NCI-H446 (cell line): ENCODE measurements at regions not wholly inside any gene's neighbourhood (a gene's known extent, or its start where the extent isn't known, plus 50 kb on each side); places are given as distances from the start of the nearest gene placed in this dataset.

ENCODE experiments used
- DNase-seq, 2 experiments: peaks; one replicate each; lab custom pipeline; 2025; lab: John Stamatoyannopoulos, UW

DNA sequence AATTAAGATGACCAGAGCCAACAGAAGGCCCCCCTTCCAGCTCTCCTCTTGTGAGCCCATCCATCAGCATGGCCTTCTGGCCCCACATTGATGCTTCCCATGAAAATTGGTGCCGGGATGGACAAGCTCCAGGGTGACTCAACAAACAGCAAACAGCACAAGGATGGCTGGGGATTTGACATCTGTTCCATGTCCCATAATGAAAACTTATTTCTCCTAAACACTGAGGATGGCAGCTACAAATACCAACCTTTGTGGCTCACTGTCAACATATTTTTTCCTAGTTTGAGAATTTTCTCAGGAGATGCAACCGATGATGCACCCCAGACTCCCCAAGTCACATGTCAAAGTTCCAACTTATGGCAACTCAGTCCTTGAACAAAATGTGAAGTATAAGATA is 169.6 kb upstream of the SIX2 start:
- peak in 1 of 2 experiments; percentile 52 for DNase-seq

DNA sequence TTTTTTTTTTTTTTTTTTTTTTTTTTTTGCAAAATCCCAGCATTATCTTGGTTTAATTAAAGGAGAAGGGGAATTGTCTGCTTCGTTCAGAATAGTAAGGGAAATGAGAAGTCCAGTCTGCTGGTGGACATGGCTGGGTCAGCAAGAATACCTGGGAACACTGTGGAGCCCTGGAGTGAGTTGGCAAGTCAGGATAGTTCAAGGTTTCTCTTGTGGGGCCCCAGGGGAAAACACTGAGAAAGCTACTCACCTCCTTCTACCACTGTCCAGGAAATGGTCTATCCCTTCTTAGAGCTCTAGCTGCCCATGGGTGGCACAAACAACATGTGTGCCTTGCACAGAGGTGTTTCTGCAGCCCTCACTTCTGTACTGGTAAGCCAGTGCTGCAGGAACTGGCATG is 169.1 kb upstream of the SIX2 start:
- DNase-seq, result no peak

GRCh38 chr2:45177870-45178269 is 168.6 kb upstream of the SIX2 start:
- DNase-seq, result no peak

DNA sequence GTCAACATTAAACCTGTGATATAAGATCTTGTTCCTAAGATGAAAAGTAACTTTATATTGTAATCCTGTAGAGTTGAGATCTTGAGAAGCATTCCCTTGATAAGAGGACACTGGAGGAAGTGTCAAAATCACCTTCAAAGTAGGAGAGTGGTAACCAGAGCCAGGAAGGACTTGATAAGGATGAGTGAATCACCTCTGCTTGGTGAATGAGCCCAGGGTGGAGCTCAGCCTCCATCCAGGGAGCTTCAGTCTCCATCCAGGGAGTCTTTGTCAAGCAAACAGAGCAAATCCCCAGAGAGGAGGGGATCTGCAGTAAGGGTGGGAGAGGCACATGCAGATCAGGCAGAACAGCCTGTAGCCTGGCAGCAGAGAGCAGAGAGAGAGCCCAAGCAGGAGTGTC is 167.1 kb upstream of the SIX2 start:
- no peak for DNase-seq

GRCh38 chr2:45173513-45173912 is 164.3 kb upstream of the SIX2 start:
- no peak for DNase-seq

- DNase-seq, result no peak
These were observed 163.6 kb upstream of the SIX2 start for GRCh38 chr2:45172760-45173392.

- no peak for DNase-seq
These were observed 162.9 kb upstream of the SIX2 start for GRCh38 chr2:45172142-45172541.

DNA sequence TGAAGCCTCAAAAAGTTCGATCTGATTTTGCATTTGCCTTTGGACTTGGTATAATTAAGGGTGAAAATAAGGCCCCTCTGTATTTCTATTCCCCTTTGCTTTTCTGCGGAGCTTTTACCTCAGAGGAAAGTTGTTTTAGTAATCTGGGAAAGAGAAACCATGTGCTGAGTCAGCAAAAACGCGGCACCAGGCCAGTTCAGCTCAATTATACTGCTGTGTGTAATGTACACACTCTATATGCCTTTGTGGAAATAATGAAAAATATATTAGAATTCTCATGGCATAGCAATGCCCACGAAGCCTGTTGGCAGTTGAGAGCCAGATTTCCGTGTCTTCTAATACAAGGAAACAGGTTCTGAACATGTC is 161.9 kb upstream of the SIX2 start:
- no peak for DNase-seq

- no peak for DNase-seq
These were observed 161.2 kb upstream of the SIX2 start for GRCh38 chr2:45170191-45171135.

DNA sequence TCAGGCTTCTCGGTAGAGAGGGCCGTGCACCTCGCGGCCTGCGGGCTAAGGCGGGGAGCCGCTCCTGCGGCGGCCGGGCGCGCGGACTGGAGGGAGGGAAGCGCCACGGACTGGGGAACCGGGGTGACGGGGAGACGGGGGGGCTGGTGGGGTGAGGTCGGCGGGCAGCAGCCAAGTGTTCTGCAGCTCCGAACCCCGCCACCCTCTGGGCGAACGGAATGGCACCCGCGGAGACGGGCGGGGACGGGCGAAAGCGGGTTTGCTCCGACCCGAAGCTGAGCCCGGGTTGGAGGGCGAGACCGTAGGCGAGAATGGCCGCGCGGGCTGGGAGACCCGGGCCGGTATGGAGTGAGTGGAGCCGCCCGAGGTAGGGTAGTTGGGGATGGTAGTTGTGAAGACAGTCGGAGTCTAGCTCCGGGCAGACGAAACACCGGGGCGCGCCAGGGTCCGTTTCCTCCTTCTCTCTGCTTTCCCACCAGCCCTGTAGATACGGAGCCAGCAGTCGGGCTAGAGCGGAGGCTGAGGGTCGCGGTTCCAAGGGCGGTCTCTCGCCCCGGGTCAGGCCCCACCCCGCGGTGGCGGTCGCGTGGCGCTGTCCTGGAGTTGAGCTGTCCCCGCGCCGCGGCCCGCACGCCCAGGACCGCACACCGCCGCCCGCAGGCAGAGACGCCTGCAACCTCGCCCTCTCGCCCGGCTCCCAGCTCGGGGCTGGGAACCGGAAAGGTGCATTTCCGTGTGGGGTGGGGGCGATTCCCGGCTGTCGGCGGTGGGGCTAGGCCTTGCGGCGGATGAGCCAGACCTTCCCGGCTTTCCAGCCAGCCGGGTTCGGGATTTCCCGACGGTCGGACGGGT is 160.3 kb upstream of the SIX2 start:
- no peak for DNase-seq

GRCh38 chr2:45168711-45169338 is 159.6 kb upstream of the SIX2 start:
- DNase-seq, result no peak

- DNase-seq, result no peak
These were observed 158.8 kb upstream of the SIX2 start for GRCh38 chr2:45167920-45168629.

DNA sequence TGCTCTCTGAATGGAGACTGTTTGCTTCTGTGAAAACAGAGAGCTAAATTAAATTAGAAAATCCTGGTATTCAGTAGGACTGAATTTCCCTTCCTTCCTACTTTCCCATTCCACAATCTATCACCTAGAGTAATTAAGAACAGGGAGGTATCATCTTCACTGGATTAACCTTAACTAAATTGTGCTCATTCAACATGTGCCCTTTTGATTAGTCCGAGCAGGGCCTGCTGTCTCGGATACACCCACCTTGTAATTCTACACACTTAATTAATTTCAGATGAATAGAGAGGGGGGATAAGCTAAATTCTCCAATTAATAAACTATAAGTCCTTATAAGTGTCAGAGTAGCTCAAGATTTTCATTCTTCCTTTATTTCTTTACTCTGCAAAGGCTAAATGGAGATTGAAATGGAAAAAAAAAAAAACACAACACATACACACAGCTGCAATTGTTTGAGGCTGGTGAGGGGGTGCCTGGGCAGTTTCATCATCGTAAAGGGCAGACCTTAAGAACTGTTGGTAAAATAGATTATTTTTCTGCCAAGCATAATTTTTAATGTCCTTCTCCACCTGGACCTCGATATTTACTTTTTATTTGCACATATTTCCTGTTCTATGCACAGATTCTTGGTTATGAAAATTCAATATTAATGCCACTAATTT is 157.1 kb upstream of the SIX2 start:
- no peak for DNase-seq

DNA sequence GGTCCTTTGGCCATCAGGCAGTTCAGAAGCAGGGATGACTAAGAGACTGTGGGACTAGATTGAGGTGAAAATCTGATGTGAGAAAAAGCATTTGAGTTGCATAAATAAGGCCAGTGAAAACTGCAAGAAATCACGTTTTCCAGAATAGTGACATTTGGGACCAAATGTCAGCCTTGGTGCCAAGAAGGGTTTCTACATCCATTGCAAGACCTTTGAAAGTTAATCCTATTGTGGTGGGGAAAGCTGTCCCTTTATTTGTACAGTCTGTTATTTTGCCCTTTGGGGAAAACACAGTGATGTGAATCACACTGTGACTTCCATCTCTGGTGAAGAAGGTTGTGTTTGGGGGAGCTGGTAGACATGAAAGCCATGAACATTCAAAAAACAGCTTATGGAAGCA is 153.5 kb upstream of the SIX2 start:
- no peak for DNase-seq

DNA sequence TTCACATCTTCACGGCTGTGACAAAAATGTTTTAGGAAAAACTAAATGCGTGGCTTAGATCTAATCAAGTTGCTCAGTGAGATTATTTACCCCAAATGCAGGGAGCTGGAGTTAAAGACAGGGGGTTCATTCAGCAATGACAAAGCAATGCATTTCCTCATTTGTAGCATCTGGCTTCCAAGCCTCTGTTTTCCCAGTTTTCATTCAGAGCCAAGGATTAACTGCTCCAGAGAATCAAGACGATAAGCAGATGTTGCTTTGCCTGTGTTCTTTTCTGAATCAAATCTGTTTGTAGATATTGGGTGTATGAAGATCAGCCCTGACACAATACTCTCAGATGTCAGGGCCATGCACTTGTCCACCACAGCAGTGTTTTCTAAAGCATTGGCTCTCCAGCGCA is 147.4 kb upstream of the SIX2 start:
- DNase-seq, result no peak

DNA sequence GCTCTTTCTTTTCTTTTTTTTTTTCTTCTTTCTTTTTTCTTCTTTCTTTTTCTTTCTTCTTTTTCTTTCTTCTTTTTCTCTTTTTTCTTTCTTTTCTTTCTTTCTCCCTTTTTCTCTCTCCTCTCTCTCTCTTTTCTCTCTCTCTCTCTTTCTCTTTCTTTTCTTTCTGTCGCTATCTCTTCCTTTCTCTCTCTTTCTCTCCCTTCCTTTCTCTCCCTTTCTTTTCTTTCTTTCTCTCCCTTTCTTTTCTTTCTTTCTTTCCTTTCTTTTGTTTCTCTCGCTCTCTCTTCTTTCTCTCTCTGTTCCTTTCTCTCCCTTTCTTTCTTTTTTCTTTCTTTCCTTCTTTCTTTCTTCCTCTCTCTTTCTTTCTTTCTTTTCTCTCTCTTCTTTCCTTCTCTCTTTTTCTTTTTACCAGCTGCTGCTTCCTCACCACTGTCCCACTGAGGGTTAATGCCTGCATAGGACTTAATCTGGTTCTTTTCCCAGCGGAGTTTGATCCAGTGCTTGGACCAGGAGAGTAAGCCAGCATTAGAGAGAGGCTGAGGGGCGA is 145.4 kb upstream of the SIX2 start:
- no peak for DNase-seq

GRCh38 chr2:45154144-45154543 is 144.9 kb upstream of the SIX2 start:
- no peak for DNase-seq

- DNase-seq, result no peak
These were observed 143.9 kb upstream of the SIX2 start for GRCh38 chr2:45153121-45153520.

DNA sequence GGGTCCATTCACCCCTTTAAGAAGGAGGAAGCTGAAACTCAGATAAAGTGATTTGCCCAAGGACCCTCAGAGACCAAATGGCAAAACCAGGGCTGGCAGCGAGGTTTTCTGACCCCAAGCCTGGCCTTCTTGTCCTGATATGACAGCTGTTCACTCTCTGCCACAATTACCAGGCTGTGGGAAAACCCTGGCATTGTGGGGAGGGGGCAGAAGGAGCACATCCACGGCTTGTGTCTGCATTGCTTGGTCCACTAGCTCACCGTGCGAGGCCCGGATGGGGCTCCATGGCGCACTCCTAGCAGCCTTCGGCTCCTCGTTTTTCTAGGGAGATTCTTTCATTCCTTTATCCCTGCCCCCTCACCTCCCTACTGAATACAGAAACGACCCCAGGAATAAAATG is 143.4 kb upstream of the SIX2 start:
- no peak for DNase-seq

DNA sequence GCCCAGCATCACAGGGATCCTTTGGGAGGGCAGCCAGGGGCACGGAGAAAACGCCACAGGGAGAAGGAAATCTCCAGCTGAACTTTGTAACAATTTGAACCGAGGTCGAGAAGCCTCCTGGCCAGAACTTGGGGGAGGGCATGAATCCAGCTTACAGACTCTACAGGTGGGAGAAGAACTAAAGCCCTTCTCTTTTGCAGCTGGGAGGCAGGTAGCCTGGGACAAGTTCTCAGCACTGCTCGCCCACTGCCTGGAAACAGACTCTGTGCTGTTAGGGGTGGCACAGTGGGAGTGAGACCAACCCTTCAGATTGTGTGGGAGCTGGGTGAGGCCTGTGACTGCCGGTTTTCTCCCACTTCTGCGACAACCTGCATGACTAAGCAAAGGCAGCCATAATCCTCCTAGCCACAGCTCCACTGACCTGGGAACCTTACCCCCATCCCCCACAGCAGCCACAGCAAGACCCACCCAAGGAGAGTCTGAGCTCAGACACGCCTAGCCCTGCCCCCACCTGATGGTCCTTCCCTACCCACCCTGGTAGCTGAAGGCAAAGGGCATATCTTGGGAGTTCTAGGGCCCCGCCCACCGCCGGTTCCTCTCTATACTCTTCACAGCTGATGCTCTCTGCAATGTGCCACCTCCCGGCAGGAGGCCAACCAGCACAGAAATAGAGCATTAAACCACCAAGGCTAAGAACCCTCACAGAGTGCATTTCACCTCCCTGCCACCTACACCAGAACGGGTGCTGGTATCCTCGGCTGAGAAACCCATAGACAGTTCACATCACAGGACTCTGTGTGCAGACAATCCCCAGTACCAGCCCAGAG is 136.0 kb upstream of the SIX2 start:
- DNase-seq, result no peak
